ENCODE measurements at regions not wholly inside any gene's neighbourhood (a gene's known extent, or its start where the extent isn't known, plus 50 kb on each side); places are given as distances from the start of the nearest gene placed in this dataset.

GRCh38 chr12:39011166-39011565 is 105.8 kb upstream of the CPNE8 start:
- TF ChIP-seq POLR2A (IDR thresholded peaks at IDR 0.05) (no peak), CTCF (IDR thresholded peaks at IDR 0.05) (no peak)
